Gastroesophageal sphincter (tissue), 3 donors: ENCODE measurements at regions not wholly inside any gene's neighbourhood (a gene's known extent, or its start where the extent isn't known, plus 50 kb on each side); places are given as distances from the start of the nearest gene placed in this dataset.

Source experiments
- CTCF ChIP-seq, 4 experiments: fragments of 200-600 bp in 2 of 4; fragments of 450-650 bp in 2 of 4; sonication (generic) in 1 of 4; IDR thresholded peaks; one replicate each; pipeline ENCODE4 v1.5.1; 2017 to 2019; ENCODE audit warnings: antibody characterized with exemption in 4 of 4, mild to moderate bottlenecking in 2 of 4, moderate library complexity in 2 of 4
- POLR2A ChIP-seq, 2 donors: fragments of 450-650 bp; IDR thresholded peaks; one replicate each; pipeline ENCODE4 v1.6.1; 2017; ENCODE audit warnings: antibody characterized with exemption in 2 of 2, mild to moderate bottlenecking in 2 of 2, moderate library complexity in 1 of 2

GRCh38 chr11:81496601-81497000 is 1237.1 kb downstream of the FAM181B start:
- TF ChIP-seq POLR2A (IDR thresholded peaks at IDR 0.05) (no peak), CTCF (IDR thresholded peaks at IDR 0.05) (no peak)
